ENCODE measurements at regions not wholly inside any gene's neighbourhood (a gene's known extent, or its start where the extent isn't known, plus 50 kb on each side); places are given as distances from the start of the nearest gene placed in this dataset.

GRCh38 chr6:122931916-122932315, 64.1 kb upstream of the CLVS2 start:
- TF ChIP-seq CTCF (IDR thresholded peaks at IDR 0.05) (no peak), ZFX (IDR thresholded peaks at IDR 0.05; ENCODE audit: borderline replicate concordance) (no peak)

Data from 22Rv1 (cell line).